Activated T-cell treated with anti-CD3 and anti-CD28 coated beads, Interleukin-2, amount 50 U/mL, for 1 hour (primary cell): ENCODE measurements at regions not wholly inside any gene's neighbourhood (a gene's known extent, or its start where the extent isn't known, plus 50 kb on each side); places are given as distances from the start of the nearest gene placed in this dataset.
"Not testable (repeated sequence)": the region's sequence is repeated elsewhere in the genome, so short reads cannot be mapped to it uniquely, and the experiment has no call there.

Experiments used
- DNase-seq: peaks from one replicate; pipeline ENCODE4 v3.0.0-alpha.2; 2020

- DNase-seq: not testable (repeated sequence)
Measured at GRCh38 chr7:56697058-56697457, 435.2 kb downstream of the ZNF479 start.

GRCh38 chr7:56686276-56686859, 445.9 kb downstream of the ZNF479 start:
- DNase-seq: no peak

- DNase-seq: no peak
Measured at GRCh38 chr7:56639173-56639746, 493.0 kb downstream of the ZNF479 start.

GRCh38 chr7:56609852-56610355, 493.7 kb upstream of the NUPR2 start:
- no peak for DNase-seq

GRCh38 chr7:56605146-56605545, 488.9 kb upstream of the NUPR2 start:
- no peak for DNase-seq

- no peak for DNase-seq
Measured at GRCh38 chr7:56578612-56579011, 462.4 kb upstream of the NUPR2 start.

- DNase-seq: no peak
Measured at GRCh38 chr7:56570968-56571367, 454.8 kb upstream of the NUPR2 start.

- no peak for DNase-seq
Measured at GRCh38 chr7:56538541-56539429, 422.6 kb upstream of the NUPR2 start.

- no peak for DNase-seq
Measured at GRCh38 chr7:56537952-56538351, 421.7 kb upstream of the NUPR2 start.

GRCh38 chr7:56537477-56537876, 421.3 kb upstream of the NUPR2 start:
- DNase-seq: no peak

GRCh38 chr7:56495165-56495564, 378.9 kb upstream of the NUPR2 start:
- DNase-seq: no peak

- no peak for DNase-seq
Measured at GRCh38 chr7:56493704-56494450, 377.7 kb upstream of the NUPR2 start.

GRCh38 chr7:56493196-56493595, 377.0 kb upstream of the NUPR2 start:
- DNase-seq: no peak

- no peak for DNase-seq
Measured at GRCh38 chr7:56491636-56492425, 375.6 kb upstream of the NUPR2 start.

GRCh38 chr7:56483861-56484550, 367.8 kb upstream of the NUPR2 start:
- DNase-seq: no peak

- DNase-seq: no peak
Measured at GRCh38 chr7:56483153-56483552, 366.9 kb upstream of the NUPR2 start.

GRCh38 chr7:56479748-56480147, 363.5 kb upstream of the NUPR2 start:
- DNase-seq: no peak

GRCh38 chr7:56479136-56479535, 362.9 kb upstream of the NUPR2 start:
- DNase-seq: no peak

- no peak for DNase-seq
Measured at GRCh38 chr7:56474271-56474670, 358.1 kb upstream of the NUPR2 start.

- DNase-seq: no peak
Measured at GRCh38 chr7:56471811-56472210, 355.6 kb upstream of the NUPR2 start.
